NT2/D1 (cell line): ENCODE measurements at regions not wholly inside any gene's neighbourhood (a gene's known extent, or its start where the extent isn't known, plus 50 kb on each side); places are given as distances from the start of the nearest gene placed in this dataset.

Experiments used
- DNase-seq: peaks from one replicate; pipeline ENCODE4 v3.0.0-alpha.2; 2011; ENCODE audit warnings: low read depth, low spot score
- H3K27me3 ChIP-seq: 2 replicates; pipeline ENCODE4 v1.6.0; 2011; ENCODE audit warnings: mild to moderate bottlenecking; ENCODE audit not compliant: insufficient read length, insufficient read depth
- H3K36me3 ChIP-seq: 2 replicates; pipeline ENCODE4 v1.6.1; 2011; ENCODE audit warnings: mild to moderate bottlenecking, low read length, mixed read lengths; ENCODE audit not compliant: insufficient read depth, insufficient read length
- H3K4me1 ChIP-seq: 2 replicates; pipeline ENCODE4 v1.5.1; 2011; ENCODE audit not compliant: insufficient read depth, insufficient read length
- H3K4me3 ChIP-seq: 2 replicates; pipeline ENCODE4 v1.5.1; 2011; ENCODE audit warnings: low read depth; ENCODE audit not compliant: insufficient read length
- H3K9ac ChIP-seq: 2 replicates; pipeline ENCODE4 v1.6.0; 2011; ENCODE audit warnings: low read depth; ENCODE audit not compliant: insufficient read length
- H3K9me3 ChIP-seq: 2 replicates; pipeline ENCODE4 v1.5.1; 2011; ENCODE audit warnings: mild to moderate bottlenecking, low read length; ENCODE audit not compliant: insufficient read depth
- SUZ12 ChIP-seq: IDR thresholded peaks from 2 replicates; pipeline ENCODE4 v1.6.1; 2011; ENCODE audit not compliant: insufficient read length, insufficient read depth; ENCODE audit errors: extremely low read depth
- YY1 ChIP-seq: IDR thresholded peaks from 2 replicates; pipeline ENCODE4 v1.6.1; 2011; ENCODE audit not compliant: insufficient read length, insufficient read depth
- ZNF274 ChIP-seq: IDR thresholded peaks from 2 replicates; pipeline ENCODE4 v1.6.1; 2011; ENCODE audit warnings: mild to moderate bottlenecking, low read depth, low read length

GRCh38 chr3:154678041-154678654 is 248.2 kb upstream of the GPR149 start:
- no peak for DNase-seq
- Histone ChIP-seq H3K9me3 (no peaks in the 10 kb centered on the region), H3K4me3 (no peak overlapping the region), H3K9ac (no peak overlapping the region), H3K36me3 (no peaks in the 10 kb centered on the region), H3K27me3 (no peaks in the 10 kb centered on the region), H3K4me1 (no peaks in the 10 kb centered on the region)
- TF ChIP-seq YY1 (no peak), ZNF274 (no peak), SUZ12 (no peak)

- no peaks in the 10 kb centered on the region for H3K36me3 ChIP-seq
- no peaks in the 10 kb centered on the region for H3K27me3 ChIP-seq
- no peak overlapping the region for H3K9ac ChIP-seq
- no peaks in the 10 kb centered on the region for H3K9me3 ChIP-seq
- DNase-seq, result no peak
- H3K4me3 ChIP-seq, result no peak overlapping the region
- TF ChIP-seq SUZ12 (no peak), ZNF274 (no peak), YY1 (no peak)
- no peaks in the 10 kb centered on the region for H3K4me1 ChIP-seq
These were observed 238.8 kb upstream of the GPR149 start for GRCh38 chr3:154668835-154669234.

DNA sequence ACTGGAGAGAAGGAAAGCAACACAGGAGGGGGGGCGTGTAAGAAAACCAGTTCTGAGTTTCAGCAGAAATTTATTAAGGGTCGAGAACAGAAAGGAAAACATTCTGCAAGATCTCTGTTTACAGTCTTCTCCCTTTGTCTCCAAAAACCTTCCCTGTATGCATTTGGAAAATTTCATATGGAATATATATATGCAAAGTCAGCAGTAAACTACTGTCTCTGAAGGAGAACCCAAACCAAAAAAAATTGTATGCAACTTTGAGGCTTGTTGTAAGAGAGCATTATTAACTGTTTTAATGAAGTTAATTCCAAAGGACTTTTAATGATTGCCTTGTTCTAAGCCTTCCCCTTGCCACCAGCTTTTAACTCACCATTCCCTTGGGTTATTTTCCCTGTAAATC is 238.2 kb upstream of the GPR149 start:
- Histone ChIP-seq H3K4me3 (no peak overlapping the region), H3K9me3 (no peaks in the 10 kb centered on the region), H3K36me3 (no peaks in the 10 kb centered on the region), H3K9ac (no peak overlapping the region), H3K4me1 (no peaks in the 10 kb centered on the region), H3K27me3 (no peaks in the 10 kb centered on the region)
- DNase-seq, result no peak
- TF ChIP-seq SUZ12 (no peak), YY1 (no peak), ZNF274 (no peak)

DNA sequence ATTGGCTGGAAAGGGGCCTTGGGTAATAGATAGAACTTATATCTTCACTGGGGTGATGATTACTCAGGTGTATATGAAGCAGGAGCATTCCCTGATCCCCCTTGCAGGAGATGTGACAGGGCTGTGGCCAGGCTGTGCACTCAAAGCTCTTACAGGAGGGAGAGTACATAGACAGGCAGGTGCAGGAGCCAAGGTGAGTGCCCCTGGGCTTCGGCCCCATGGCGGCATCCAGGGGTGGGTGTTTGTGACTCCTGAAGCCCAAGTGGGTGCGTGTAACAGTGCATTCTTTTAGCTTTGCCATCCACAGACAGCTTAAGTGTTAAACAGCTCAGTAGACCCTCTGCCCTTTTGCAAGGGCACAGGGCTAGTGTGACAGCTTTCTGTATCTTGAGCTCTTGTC is 236.6 kb upstream of the GPR149 start:
- TF ChIP-seq ZNF274, result no peak
- no peak for TF ChIP-seq YY1
- TF ChIP-seq SUZ12, result no peak
- Histone ChIP-seq H3K4me3 (no peak overlapping the region), H3K9me3 (no peaks in the 10 kb centered on the region), H3K4me1 (no peaks in the 10 kb centered on the region), H3K36me3 (no peaks in the 10 kb centered on the region), H3K27me3 (no peaks in the 10 kb centered on the region), H3K9ac (no peak overlapping the region)
- no peak for DNase-seq

DNA sequence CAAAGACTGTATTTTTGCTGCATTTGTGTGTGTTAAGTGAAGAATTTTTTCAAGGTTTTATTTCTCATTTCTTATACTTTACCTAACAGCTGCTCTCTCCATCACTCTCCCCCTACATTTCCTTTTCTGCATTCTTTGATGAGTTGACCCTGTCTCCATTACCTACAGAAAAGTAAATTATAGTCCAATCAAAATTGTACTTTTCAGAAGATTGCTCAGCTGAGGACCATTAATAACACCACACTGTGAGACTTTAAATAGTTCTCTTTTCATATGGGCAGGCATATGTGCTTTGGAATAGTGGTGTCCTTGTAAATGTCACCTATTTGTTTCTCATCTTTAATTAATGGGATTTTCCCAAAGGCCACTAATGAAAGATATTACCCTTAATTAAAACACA is 234.7 kb upstream of the GPR149 start:
- Histone ChIP-seq H3K4me3 (no peak overlapping the region), H3K9ac (no peak overlapping the region), H3K4me1 (no peaks in the 10 kb centered on the region), H3K36me3 (no peaks in the 10 kb centered on the region), H3K27me3 (no peaks in the 10 kb centered on the region), H3K9me3 (no peaks in the 10 kb centered on the region)
- DNase-seq, result no peak
- TF ChIP-seq ZNF274 (no peak), SUZ12 (no peak), YY1 (no peak)

DNA sequence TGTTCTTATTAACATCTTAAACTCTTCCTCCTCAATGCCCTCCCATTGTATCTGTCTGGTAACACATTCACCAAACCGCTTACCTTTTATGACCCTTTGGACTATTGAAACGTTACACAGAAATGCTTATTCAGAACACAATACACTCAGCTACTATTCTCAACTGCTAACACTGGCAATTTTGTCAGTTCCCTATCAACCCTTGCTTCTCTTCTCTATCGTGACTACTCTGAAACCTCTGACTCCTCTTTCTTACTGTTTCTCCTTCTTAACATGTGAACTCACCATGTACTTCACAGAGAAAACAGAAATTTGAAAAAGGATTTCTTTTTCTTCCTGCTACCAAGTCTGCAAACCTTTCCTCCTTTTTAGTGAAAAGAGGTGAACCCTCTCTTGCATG is 232.9 kb upstream of the GPR149 start:
- H3K36me3 ChIP-seq, result no peaks in the 10 kb centered on the region
- TF ChIP-seq YY1 (no peak), ZNF274 (no peak), SUZ12 (no peak)
- DNase-seq, result no peak

DNA sequence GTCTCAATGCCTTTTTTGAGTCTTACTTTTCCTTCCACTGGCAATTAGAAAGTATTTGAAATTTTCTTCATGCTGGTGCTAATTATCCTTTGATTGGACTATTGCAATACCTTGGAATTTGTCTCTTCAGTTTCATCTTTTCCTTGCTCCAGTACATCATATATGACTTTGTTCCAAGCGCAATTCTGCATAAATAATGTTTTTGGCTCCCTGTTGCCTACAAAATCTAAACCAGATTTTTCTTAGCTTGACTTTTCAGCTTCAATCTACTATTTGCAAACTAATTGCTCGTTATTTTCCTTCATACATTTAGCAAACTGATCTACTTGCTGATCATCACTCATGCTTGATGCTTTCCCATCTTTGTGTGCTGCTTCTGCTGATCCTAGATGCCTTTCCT is 230.8 kb upstream of the GPR149 start:
- no peak for TF ChIP-seq YY1
- no peak for TF ChIP-seq SUZ12
- TF ChIP-seq ZNF274, result no peak
- peaks cover 2% of the 10 kb centered on the region for H3K4me1 ChIP-seq
- no peak overlapping the region for H3K4me3 ChIP-seq
- DNase-seq, result no peak
- no peaks in the 10 kb centered on the region for H3K27me3 ChIP-seq
- no peak overlapping the region for H3K9ac ChIP-seq
- no peaks in the 10 kb centered on the region for H3K9me3 ChIP-seq
- no peaks in the 10 kb centered on the region for H3K36me3 ChIP-seq

More for the DNA sequence above, 232.9 kb upstream of the GPR149 start:
- no peak overlapping the region for H3K9ac ChIP-seq
- no peaks in the 10 kb centered on the region for H3K27me3 ChIP-seq
- H3K9me3 ChIP-seq, result no peaks in the 10 kb centered on the region
- no peaks in the 10 kb centered on the region for H3K4me1 ChIP-seq
- no peak overlapping the region for H3K4me3 ChIP-seq
